PC-3 (cell line): ENCODE measurements at regions not wholly inside any gene's neighbourhood (a gene's known extent, or its start where the extent isn't known, plus 50 kb on each side); places are given as distances from the start of the nearest gene placed in this dataset.
A peak's percentile ranks its signal among the peaks of the same experiment; 100 is the strongest.

Experiments
- ATAC-seq: fragments of 200-7000 bp; cut with Tn5 transposase; 2 replicates; pipeline ENCODE4 v1.9.1; 2020; ENCODE audit warnings: mild to moderate bottlenecking, moderate library complexity
- BruUV-seq: library from RNA; stranded (reverse); fragments of 400-500 nt; replicated peaks from 2 replicates; lab custom pipeline; 2021; lab: Mats Ljungman, UMichigan
- CTCF ChIA-PET: fragments of 300-600 bp; sonication (Branson Sonifier 250); formaldehyde crosslinking; loops from one replicate; lab custom pipeline; 2022; ENCODE audit warnings: antibody characterized with exemption; lab: Charles Lee
- POLR2A ChIA-PET: fragments of 300-600 bp; sonication (Branson Sonifier 250); formaldehyde crosslinking; loops from one replicate; lab custom pipeline; 2022; ENCODE audit warnings: antibody characterized with exemption; ENCODE audit not compliant: unreplicated experiment; lab: Charles Lee
- DNase-seq: peaks from one replicate; pipeline ENCODE4 v3.0.0-alpha.2; 2015
- H2AFZ ChIP-seq: fragments of 300-600 bp; sonication (generic); 2 replicates; pipeline ENCODE4 v1.6.0; 2016; ENCODE audit warnings: antibody characterized with exemption, low read length
- H3F3A ChIP-seq: fragments of 300-600 bp; sonication (generic); one replicate; pipeline ENCODE4 v1.6.0; 2017; ENCODE audit warnings: antibody characterized with exemption, low read length, control low read depth, mild to moderate bottlenecking; ENCODE audit not compliant: unreplicated experiment
- H3K27ac ChIP-seq: fragments of 300-600 bp; sonication (generic); 2 replicates; pipeline ENCODE4 v1.5.1; 2016; ENCODE audit warnings: mild to moderate bottlenecking, low read length
- H3K27me3 ChIP-seq: fragments of 300-600 bp; sonication (generic); 2 replicates; pipeline ENCODE4 v1.6.1; 2016; ENCODE audit warnings: low read length, mixed read lengths
- H3K36me3 ChIP-seq: fragments of 300-600 bp; sonication (generic); 2 replicates; pipeline ENCODE4 v1.6.1; 2016; ENCODE audit warnings: low read depth, mixed run types, low read length, mixed read lengths
- H3K4me1 ChIP-seq: fragments of 300-600 bp; sonication (generic); 2 replicates; pipeline ENCODE4 v1.5.1; 2016; ENCODE audit warnings: low read length; ENCODE audit not compliant: insufficient read depth
- H3K4me2 ChIP-seq: fragments of 300-600 bp; sonication (generic); 2 replicates; pipeline ENCODE4 v1.6.0; 2016; ENCODE audit warnings: low read length
- H3K4me3 ChIP-seq: fragments of 300-600 bp; sonication (generic); 2 replicates; pipeline ENCODE4 v1.5.1; 2016; ENCODE audit warnings: mild to moderate bottlenecking, low read length, mixed read lengths
- H3K79me2 ChIP-seq: fragments of 300-600 bp; sonication (generic); 2 replicates; pipeline ENCODE4 v1.6.1; 2017; ENCODE audit warnings: low read length, mixed read lengths
- H3K9ac ChIP-seq: fragments of 300-600 bp; sonication (generic); 2 replicates; pipeline ENCODE4 v1.6.0; 2016; ENCODE audit warnings: mild to moderate bottlenecking, low read length
- H3K9me2 ChIP-seq: fragments of 300-600 bp; sonication (generic); replicated peaks from 2 replicates; pipeline ENCODE4 v1.6.1; 2016; ENCODE audit warnings: mixed run types, low read length, mixed read lengths
- H3K9me3 ChIP-seq: fragments of 300-600 bp; sonication (generic); 2 replicates; pipeline ENCODE4 v1.6.1; 2016; ENCODE audit warnings: low read length, mixed read lengths
- H4K20me1 ChIP-seq: fragments of 300-600 bp; sonication (generic); 2 replicates; pipeline ENCODE4 v1.6.1; 2016; ENCODE audit warnings: low read length, mixed read lengths
- EZH2 ChIP-seq: fragments of 300-600 bp; sonication (generic); IDR thresholded peaks from one replicate; pipeline ENCODE4 v1.6.1; 2017; ENCODE audit warnings: antibody characterized with exemption, mild to moderate bottlenecking, low read length; ENCODE audit not compliant: unreplicated experiment
- EZH2phosphoT487 ChIP-seq: fragments of 300-600 bp; sonication (generic); IDR thresholded peaks from 2 replicates; pipeline ENCODE4 v1.6.1; 2018; ENCODE audit warnings: mild to moderate bottlenecking, antibody characterized with exemption, low read length, borderline replicate concordance
- intact Hi-C: fragments of 100-400 bp; cut with micrococcal nuclease; formaldehyde crosslinking; loops from 2 replicates; pipeline ENCODE4 v1.9.0; 2023
- TF ChIP-seq, protein P1 (sequence below): fragments of 300-600 bp; sonication (generic); conservative IDR thresholded peaks from 2 replicates; pipeline ENCODE4 v1.5.1; 2017; ENCODE audit warnings: antibody characterized with exemption, low read depth, mild to moderate bottlenecking, low read length

DNA sequence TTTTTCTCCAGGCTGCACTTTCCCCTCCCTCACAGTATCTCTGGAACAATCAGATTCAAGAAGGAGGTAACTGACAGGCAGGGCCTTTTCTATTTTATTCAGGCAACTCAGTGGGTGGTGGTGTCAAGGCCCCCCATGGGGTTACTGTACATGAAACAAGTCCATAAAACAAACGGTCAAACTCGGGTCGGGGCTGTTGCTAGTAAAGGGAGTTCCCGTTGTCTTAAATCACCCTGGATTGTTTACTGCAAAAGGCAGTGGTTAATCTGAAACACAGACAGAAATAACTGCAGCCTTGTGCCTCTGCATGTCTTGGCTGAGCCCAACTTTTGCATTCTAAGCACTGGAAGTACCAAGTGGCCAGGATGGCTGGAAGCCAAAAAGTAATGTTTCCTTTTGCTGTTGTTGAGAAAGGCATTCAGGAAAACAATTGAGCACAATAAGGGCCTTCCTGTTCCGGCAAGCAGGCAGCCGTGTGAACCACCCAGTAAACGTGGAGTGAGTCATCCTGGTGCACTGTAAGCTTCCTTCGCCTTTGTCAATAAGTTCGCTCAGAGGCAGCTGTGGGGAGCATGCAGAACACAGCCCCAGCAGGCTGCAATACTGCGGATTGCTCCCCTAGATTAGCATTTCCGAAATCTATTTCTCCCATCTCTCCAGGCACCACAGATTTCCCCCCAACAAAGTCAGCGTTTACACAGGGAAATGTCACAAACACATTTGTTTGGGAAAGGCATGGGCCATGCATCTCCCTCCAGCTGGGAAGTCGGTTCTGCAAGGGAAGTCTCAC, 149.6 kb downstream of the IRS1 start:
- DNase-seq (peak; percentile 98), ATAC-seq (peak; percentile 91)
- intact Hi-C loops = loop anchor here (1.0 to 10.0 kb wide), 6 partner anchors 143 to 975 kb away; no protein-coding TSS in a partner anchor
- Histone ChIP-seq H3K4me1 (peaks cover 43% of the 10 kb centered on the region), H3K79me2 (peaks cover 13% of the 10 kb centered on the region), H3F3A (no peaks in the 10 kb centered on the region), H3K9me2 (no peaks in the 10 kb centered on the region), H4K20me1 (no peaks in the 10 kb centered on the region), H3K4me2 (peak overlapping the region; percentile 64), H3K9ac (peak overlapping the region; percentile 78), H3K36me3 (no peaks in the 10 kb centered on the region), H2AFZ (no peak overlapping the region), H3K9me3 (no peaks in the 10 kb centered on the region), H3K4me3 (no peak overlapping the region), H3K27ac (peak overlapping the region; percentile 97), H3K27me3 (no peaks in the 10 kb centered on the region)
- BruUV-seq = no TSS peak
- ChIA-PET CTCF (no interaction called here), POLR2A (interaction anchor here (0.5 to 0.7 kb wide), 3 partner anchors 56 to 149 kb away, joined by 3 to 5 read pairs (median 3); no protein-coding TSS in a partner anchor)
- TF ChIP-seq, protein P1, sequence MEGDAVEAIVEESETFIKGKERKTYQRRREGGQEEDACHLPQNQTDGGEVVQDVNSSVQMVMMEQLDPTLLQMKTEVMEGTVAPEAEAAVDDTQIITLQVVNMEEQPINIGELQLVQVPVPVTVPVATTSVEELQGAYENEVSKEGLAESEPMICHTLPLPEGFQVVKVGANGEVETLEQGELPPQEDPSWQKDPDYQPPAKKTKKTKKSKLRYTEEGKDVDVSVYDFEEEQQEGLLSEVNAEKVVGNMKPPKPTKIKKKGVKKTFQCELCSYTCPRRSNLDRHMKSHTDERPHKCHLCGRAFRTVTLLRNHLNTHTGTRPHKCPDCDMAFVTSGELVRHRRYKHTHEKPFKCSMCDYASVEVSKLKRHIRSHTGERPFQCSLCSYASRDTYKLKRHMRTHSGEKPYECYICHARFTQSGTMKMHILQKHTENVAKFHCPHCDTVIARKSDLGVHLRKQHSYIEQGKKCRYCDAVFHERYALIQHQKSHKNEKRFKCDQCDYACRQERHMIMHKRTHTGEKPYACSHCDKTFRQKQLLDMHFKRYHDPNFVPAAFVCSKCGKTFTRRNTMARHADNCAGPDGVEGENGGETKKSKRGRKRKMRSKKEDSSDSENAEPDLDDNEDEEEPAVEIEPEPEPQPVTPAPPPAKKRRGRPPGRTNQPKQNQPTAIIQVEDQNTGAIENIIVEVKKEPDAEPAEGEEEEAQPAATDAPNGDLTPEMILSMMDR = no peak
- TF ChIP-seq EZH2phosphoT487 = no peak
- no peak for TF ChIP-seq EZH2

DNA sequence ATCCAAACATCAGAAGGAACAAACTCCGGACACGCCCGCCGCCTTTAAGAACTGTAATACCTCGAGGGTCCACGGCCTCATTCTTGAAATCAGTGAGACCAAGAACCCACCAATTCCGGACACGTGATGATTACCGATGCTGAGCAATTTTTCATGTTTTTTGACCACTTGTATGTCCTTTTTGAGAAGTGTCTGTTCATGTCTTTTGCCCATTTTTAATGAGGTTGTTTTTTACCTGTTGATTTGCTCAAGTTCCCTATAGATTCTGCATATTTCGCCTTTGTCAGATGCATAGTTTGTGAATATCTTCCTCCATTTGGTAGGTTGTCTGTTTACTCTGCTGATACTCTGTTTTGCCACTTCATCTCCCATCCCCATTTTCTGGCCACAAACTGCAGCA, 150.4 kb downstream of the IRS1 start:
- Histone ChIP-seq H3K4me1 (peaks cover 43% of the 10 kb centered on the region), H3K9me2 (no peaks in the 10 kb centered on the region), H2AFZ (no peak overlapping the region), H3K4me3 (no peak overlapping the region), H3F3A (no peaks in the 10 kb centered on the region), H3K36me3 (no peaks in the 10 kb centered on the region), H3K27ac (peak overlapping the region; percentile 97), H3K27me3 (no peaks in the 10 kb centered on the region), H3K9me3 (no peaks in the 10 kb centered on the region), H3K4me2 (peak overlapping the region; percentile 51), H3K9ac (peak overlapping the region; percentile 67), H4K20me1 (no peaks in the 10 kb centered on the region), H3K79me2 (peaks cover 13% of the 10 kb centered on the region)
- DNase-seq (no peak), ATAC-seq (no peak)
- ChIA-PET CTCF (no interaction called here), POLR2A (no interaction called here)
- TF ChIP-seq, protein P1 = no peak
- TF ChIP-seq EZH2phosphoT487 (no peak), EZH2 (no peak)
- intact Hi-C loops = no loop called here
- BruUV-seq = no TSS peak
